Endothelial cell of umbilical vein (primary cell): ENCODE measurements at regions not wholly inside any gene's neighbourhood (a gene's known extent, or its start where the extent isn't known, plus 50 kb on each side); places are given as distances from the start of the nearest gene placed in this dataset.

Experiments
- BruUV-seq: library from RNA; stranded (reverse); fragments of 400-500 nt; replicated peaks from 2 replicates; lab custom pipeline; 2021; lab: Mats Ljungman, UMichigan
- CTCF ChIA-PET: fragments of 300-600, 350-600 bp; sonication (Branson Sonifier 250); formaldehyde crosslinking; loops from one replicate; lab custom pipeline; 2021; ENCODE audit warnings: antibody characterized with exemption, inconsistent platforms; lab: Charles Lee
- POLR2A ChIA-PET: fragments of 300-600, 350-600 bp; sonication (Branson Sonifier 250); formaldehyde crosslinking; loops from one replicate; lab custom pipeline; 2021; ENCODE audit warnings: antibody characterized with exemption, inconsistent platforms; lab: Charles Lee
- DNase-seq: peaks from one replicate; pipeline ENCODE4 v3.0.0-alpha.2; 2011; ENCODE audit warnings: low read depth, low spot score
- FAIRE-seq: peaks from 2 replicates; lab custom pipeline; 2011; peaks lifted over from hg19 to GRCh38; lab: Jason Lieb, UNC
- H2AFZ ChIP-seq: 2 replicates; pipeline ENCODE4 v1.6.0; 2012; ENCODE audit warnings: low read depth, low read length, control low read depth, inconsistent platforms
- H3K27ac ChIP-seq: 2 replicates; pipeline ENCODE4 v1.5.1; 2011; ENCODE audit warnings: low read depth, mild to moderate bottlenecking, control low read depth, low read length, moderate library complexity; ENCODE audit not compliant: insufficient read depth
- H3K27me3 ChIP-seq, 2 experiments: 2 replicates each; pipeline versions ENCODE4 v1.6.0 to v1.6.1; 2011; ENCODE audit warnings: low read length in 2 of 2, mixed read lengths in 1 of 2; ENCODE audit not compliant: control insufficient read depth in 2 of 2, insufficient read depth in 2 of 2
- H3K36me3 ChIP-seq, 2 experiments: 2 replicates in 1 of 2; 3 replicates in 1 of 2; pipeline ENCODE4 v1.5.1; 2011; ENCODE audit warnings: low read length in 2 of 2, mild to moderate bottlenecking in 1 of 2, moderate library complexity in 1 of 2; ENCODE audit not compliant: control insufficient read depth in 2 of 2, insufficient read depth in 2 of 2; ENCODE audit errors: extremely low read depth in 1 of 2
- H3K4me1 ChIP-seq: 3 replicates; pipeline ENCODE4 v1.5.1; 2011; ENCODE audit warnings: mild to moderate bottlenecking, low read length; ENCODE audit not compliant: control insufficient read depth, insufficient read depth; ENCODE audit errors: extremely low read depth
- H3K4me2 ChIP-seq: 2 replicates; pipeline ENCODE4 v1.6.1; 2011; ENCODE audit warnings: low read length, control low read depth, mixed read lengths; ENCODE audit not compliant: insufficient read depth
- H3K4me3 ChIP-seq, 3 experiments: fragments of 200-600 bp in 1 of 3; sonication (generic), shearing (Covaris generic) in 1 of 3; replicated peaks in 1 of 3; 2 replicates each; pipeline ENCODE4 v1.5.1; 2011 to 2016; ENCODE audit warnings: control low read depth in 3 of 3, low read length in 3 of 3, mild to moderate bottlenecking in 2 of 3, inconsistent platforms in 1 of 3, low read depth in 1 of 3, moderate library complexity in 1 of 3; ENCODE audit not compliant: insufficient read depth in 1 of 3
- H3K79me2 ChIP-seq: 2 replicates; pipeline ENCODE4 v1.6.0; 2012; ENCODE audit warnings: low read length, inconsistent platforms; ENCODE audit not compliant: control insufficient read depth, insufficient read depth
- H3K9ac ChIP-seq: replicated peaks from 2 replicates; pipeline ENCODE3; 2011; ENCODE audit warnings: low read length, control low read depth; ENCODE audit not compliant: insufficient read depth; ENCODE audit errors: extremely low read depth
- H3K9me1 ChIP-seq: replicated peaks from 3 replicates; pipeline ENCODE4 v1.6.0; 2011; ENCODE audit warnings: mild to moderate bottlenecking, low read length; ENCODE audit not compliant: control insufficient read depth, insufficient read depth; ENCODE audit errors: extremely low read depth
- H3K9me3 ChIP-seq: replicated peaks from 2 replicates; pipeline ENCODE4 v1.5.1; 2012; ENCODE audit warnings: low read length, inconsistent platforms; ENCODE audit not compliant: control insufficient read depth, insufficient read depth
- H4K20me1 ChIP-seq: replicated peaks from 2 replicates; pipeline ENCODE3; 2011; ENCODE audit warnings: mild to moderate bottlenecking, low read length; ENCODE audit not compliant: control insufficient read depth, insufficient read depth; ENCODE audit errors: extremely low read depth
- EZH2 ChIP-seq: IDR thresholded peaks from 2 replicates; pipeline ENCODE4 v1.6.1; 2012; ENCODE audit warnings: borderline replicate concordance, low read depth, mild to moderate bottlenecking, moderate library complexity, low read length, inconsistent platforms; ENCODE audit not compliant: severe bottlenecking
- FOS ChIP-seq: IDR thresholded peaks from 2 replicates; pipeline ENCODE4 v1.6.1; 2011; ENCODE audit warnings: mild to moderate bottlenecking, low read length, moderate library complexity, borderline replicate concordance; ENCODE audit not compliant: insufficient read depth
- GATA2 ChIP-seq: IDR thresholded peaks from 2 replicates; pipeline ENCODE4 v1.7.0; 2011; ENCODE audit warnings: low read depth, mild to moderate bottlenecking, moderate library complexity, mixed read lengths, low read length; ENCODE audit not compliant: insufficient read length, insufficient read depth
- JUN ChIP-seq: IDR thresholded peaks from 2 replicates; pipeline ENCODE4 v1.6.1; 2011; ENCODE audit warnings: borderline replicate concordance, low read depth; ENCODE audit not compliant: insufficient read length, insufficient read depth
- MAX ChIP-seq: IDR thresholded peaks from 2 replicates; pipeline ENCODE4 v1.6.1; 2011; ENCODE audit not compliant: insufficient read depth, insufficient read length
- MYC ChIP-seq: IDR thresholded peaks from one replicate; pipeline ENCODE4 v1.6.1; 2011; ENCODE audit warnings: mild to moderate bottlenecking, low read depth, low read length
- POLR2A ChIP-seq: IDR thresholded peaks from 2 replicates; pipeline ENCODE4 v1.6.1; 2012; ENCODE audit warnings: low read depth, mild to moderate bottlenecking, control low read depth, low read length
- POLR2AphosphoS5 ChIP-seq: IDR thresholded peaks from 2 replicates; pipeline ENCODE4 v1.6.1; 2012; ENCODE audit warnings: low read depth, mild to moderate bottlenecking, control low read depth, low read length, moderate library complexity; ENCODE audit not compliant: insufficient read depth
- dilution Hi-C: fragments of 300-500 bp; cut with MboI; formaldehyde crosslinking; loops from one replicate; pipeline ENCODE4 v1.15.0; 2019; ENCODE audit warnings: low sequenced_read_pairs; ENCODE audit not compliant: extremely low pct_ligation_motif_present
- intact Hi-C: fragments of 100-400 bp; cut with micrococcal nuclease; formaldehyde crosslinking; loops from one replicate; pipeline ENCODE4 v1.10.0; 2022
- TF ChIP-seq, protein P1 (sequence below), 2 donors: IDR thresholded peaks; 1 replicate in 1 of 2; 2 replicates in 1 of 2; pipeline ENCODE4 v1.5.1; 2011; ENCODE audit warnings: low read length in 2 of 2, mild to moderate bottlenecking in 2 of 2, moderate library complexity in 2 of 2, control low read depth in 1 of 2, inconsistent platforms in 1 of 2, low read depth in 1 of 2; ENCODE audit not compliant: insufficient read depth in 1 of 2; ENCODE audit errors: extremely low read depth in 1 of 2

- Histone ChIP-seq H3K4me2 (no peak overlapping the region), H3K9me1 (no peaks in the 10 kb centered on the region), H3K4me3 (no peak overlapping the region), H3K9me3 (no peaks in the 10 kb centered on the region), H2AFZ (no peak overlapping the region), H3K79me2 (no peaks in the 10 kb centered on the region), H4K20me1 (no peaks in the 10 kb centered on the region), H3K36me3 (no peaks in the 10 kb centered on the region), H3K9ac (no peak overlapping the region), H3K4me1 (no peaks in the 10 kb centered on the region), H3K27ac (no peak overlapping the region), H3K27me3 (no peaks in the 10 kb centered on the region)
- no peak for FAIRE-seq
- dilution Hi-C loops (no loop called here), intact Hi-C loops (no loop called here)
- BruUV-seq, result no TSS peak
- TF ChIP-seq MYC, result no peak
- TF ChIP-seq MAX, result no peak
- no peak for TF ChIP-seq JUN
- no peak for TF ChIP-seq POLR2AphosphoS5
- TF ChIP-seq, protein P1, sequence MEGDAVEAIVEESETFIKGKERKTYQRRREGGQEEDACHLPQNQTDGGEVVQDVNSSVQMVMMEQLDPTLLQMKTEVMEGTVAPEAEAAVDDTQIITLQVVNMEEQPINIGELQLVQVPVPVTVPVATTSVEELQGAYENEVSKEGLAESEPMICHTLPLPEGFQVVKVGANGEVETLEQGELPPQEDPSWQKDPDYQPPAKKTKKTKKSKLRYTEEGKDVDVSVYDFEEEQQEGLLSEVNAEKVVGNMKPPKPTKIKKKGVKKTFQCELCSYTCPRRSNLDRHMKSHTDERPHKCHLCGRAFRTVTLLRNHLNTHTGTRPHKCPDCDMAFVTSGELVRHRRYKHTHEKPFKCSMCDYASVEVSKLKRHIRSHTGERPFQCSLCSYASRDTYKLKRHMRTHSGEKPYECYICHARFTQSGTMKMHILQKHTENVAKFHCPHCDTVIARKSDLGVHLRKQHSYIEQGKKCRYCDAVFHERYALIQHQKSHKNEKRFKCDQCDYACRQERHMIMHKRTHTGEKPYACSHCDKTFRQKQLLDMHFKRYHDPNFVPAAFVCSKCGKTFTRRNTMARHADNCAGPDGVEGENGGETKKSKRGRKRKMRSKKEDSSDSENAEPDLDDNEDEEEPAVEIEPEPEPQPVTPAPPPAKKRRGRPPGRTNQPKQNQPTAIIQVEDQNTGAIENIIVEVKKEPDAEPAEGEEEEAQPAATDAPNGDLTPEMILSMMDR (IDR thresholded peaks at IDR 0.05; ENCODE audit: extremely low read depth in 1 of 2, insufficient read depth in 1 of 2, low read depth in 1 of 2, low read length in 2 of 2), result no peak
- TF ChIP-seq FOS, result no peak
- TF ChIP-seq EZH2, result no peak
- TF ChIP-seq GATA2, result no peak
- TF ChIP-seq POLR2A, result no peak
- POLR2A ChIA-PET, result no interaction called here
- CTCF ChIA-PET, result no interaction called here
- no peak for DNase-seq
These were observed 1097.9 kb downstream of the REEP3 start for GRCh38 chr10:64619102-64619501.
